ENCODE measurements at regions not wholly inside any gene's neighbourhood (a gene's known extent, or its start where the extent isn't known, plus 50 kb on each side); places are given as distances from the start of the nearest gene placed in this dataset.
"Not testable (repeated sequence)": the region's sequence is repeated elsewhere in the genome, so short reads cannot be mapped to it uniquely, and the experiment has no call there.

DNA sequence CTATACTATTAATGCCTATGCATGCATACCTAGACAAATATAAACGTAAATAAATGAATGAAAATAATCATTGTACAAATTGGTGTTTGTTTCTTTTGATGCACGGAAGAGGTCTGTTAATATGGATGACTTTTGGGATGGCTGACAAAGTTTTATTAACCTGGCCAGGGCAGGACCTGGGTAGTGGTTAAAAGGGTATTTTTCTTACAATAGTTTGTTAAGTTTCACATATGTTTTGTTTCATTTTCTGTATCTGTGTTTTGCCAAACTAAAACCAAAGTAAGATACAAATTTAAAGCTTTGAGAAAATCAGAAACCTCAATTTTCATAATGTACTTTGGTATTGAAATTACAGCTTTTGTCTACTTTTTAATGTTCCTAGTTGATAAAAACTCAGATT is 222.7 kb upstream of the OLFM3 start:
- ATAC-seq (no peak), DNase-seq (ENCODE audit: low read depth, low spot score) (no peak)
- H3K27me3 ChIP-seq (ENCODE audit: control insufficient read depth, insufficient read depth, low read length) = no peaks in the 10 kb centered on the region
- peaks cover 3% of the 10 kb centered on the region; the same call in 1 of the 2 replicates for H3K9me3 ChIP-seq (ENCODE audit: control insufficient read depth, insufficient read depth, low read depth, low read length)
- ChIA-PET CTCF (no interaction called here), POLR2A (no interaction called here)
- no peak overlapping the region for H3K27ac ChIP-seq (ENCODE audit: low read length)
- in situ Hi-C loops (cut with HindIII; ENCODE audit: low pct_unique_long_range_greater_than_20kb, low sequenced_read_pairs) (no loop called here), intact Hi-C loops (cut with micrococcal nuclease; ENCODE audit: unreplicated experiment) (no loop called here)
- no peaks in the 10 kb centered on the region for H3K4me1 ChIP-seq (ENCODE audit: control insufficient read depth, insufficient read depth, low read length)
- no TSS peak for BruUV-seq (replicated peaks)
- TF ChIP-seq, protein P1, sequence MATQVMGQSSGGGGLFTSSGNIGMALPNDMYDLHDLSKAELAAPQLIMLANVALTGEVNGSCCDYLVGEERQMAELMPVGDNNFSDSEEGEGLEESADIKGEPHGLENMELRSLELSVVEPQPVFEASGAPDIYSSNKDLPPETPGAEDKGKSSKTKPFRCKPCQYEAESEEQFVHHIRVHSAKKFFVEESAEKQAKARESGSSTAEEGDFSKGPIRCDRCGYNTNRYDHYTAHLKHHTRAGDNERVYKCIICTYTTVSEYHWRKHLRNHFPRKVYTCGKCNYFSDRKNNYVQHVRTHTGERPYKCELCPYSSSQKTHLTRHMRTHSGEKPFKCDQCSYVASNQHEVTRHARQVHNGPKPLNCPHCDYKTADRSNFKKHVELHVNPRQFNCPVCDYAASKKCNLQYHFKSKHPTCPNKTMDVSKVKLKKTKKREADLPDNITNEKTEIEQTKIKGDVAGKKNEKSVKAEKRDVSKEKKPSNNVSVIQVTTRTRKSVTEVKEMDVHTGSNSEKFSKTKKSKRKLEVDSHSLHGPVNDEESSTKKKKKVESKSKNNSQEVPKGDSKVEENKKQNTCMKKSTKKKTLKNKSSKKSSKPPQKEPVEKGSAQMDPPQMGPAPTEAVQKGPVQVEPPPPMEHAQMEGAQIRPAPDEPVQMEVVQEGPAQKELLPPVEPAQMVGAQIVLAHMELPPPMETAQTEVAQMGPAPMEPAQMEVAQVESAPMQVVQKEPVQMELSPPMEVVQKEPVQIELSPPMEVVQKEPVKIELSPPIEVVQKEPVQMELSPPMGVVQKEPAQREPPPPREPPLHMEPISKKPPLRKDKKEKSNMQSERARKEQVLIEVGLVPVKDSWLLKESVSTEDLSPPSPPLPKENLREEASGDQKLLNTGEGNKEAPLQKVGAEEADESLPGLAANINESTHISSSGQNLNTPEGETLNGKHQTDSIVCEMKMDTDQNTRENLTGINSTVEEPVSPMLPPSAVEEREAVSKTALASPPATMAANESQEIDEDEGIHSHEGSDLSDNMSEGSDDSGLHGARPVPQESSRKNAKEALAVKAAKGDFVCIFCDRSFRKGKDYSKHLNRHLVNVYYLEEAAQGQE (IDR thresholded peaks at IDR 0.05; ENCODE audit: insufficient read depth in 1 of 2, low read depth in 2 of 2, low read length in 1 of 2) = no peak
- TF ChIP-seq, protein P2, sequence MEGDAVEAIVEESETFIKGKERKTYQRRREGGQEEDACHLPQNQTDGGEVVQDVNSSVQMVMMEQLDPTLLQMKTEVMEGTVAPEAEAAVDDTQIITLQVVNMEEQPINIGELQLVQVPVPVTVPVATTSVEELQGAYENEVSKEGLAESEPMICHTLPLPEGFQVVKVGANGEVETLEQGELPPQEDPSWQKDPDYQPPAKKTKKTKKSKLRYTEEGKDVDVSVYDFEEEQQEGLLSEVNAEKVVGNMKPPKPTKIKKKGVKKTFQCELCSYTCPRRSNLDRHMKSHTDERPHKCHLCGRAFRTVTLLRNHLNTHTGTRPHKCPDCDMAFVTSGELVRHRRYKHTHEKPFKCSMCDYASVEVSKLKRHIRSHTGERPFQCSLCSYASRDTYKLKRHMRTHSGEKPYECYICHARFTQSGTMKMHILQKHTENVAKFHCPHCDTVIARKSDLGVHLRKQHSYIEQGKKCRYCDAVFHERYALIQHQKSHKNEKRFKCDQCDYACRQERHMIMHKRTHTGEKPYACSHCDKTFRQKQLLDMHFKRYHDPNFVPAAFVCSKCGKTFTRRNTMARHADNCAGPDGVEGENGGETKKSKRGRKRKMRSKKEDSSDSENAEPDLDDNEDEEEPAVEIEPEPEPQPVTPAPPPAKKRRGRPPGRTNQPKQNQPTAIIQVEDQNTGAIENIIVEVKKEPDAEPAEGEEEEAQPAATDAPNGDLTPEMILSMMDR (IDR thresholded peaks at IDR 0.05) = no peak
- TF ChIP-seq TCF7L2 (IDR thresholded peaks at IDR 0.05; ENCODE audit: low read depth, low read length) (no peak), SIN3A (IDR thresholded peaks at IDR 0.05; ENCODE audit: borderline replicate concordance, insufficient read depth, low read depth, low read length) (no peak)
- H3K4me3 ChIP-seq (ENCODE audit: low read depth in 2 of 2, low read length in 2 of 2) = no peak overlapping the region
- no peaks in the 10 kb centered on the region for H3K36me3 ChIP-seq (ENCODE audit: control insufficient read depth, insufficient read depth, low read length)

DNA sequence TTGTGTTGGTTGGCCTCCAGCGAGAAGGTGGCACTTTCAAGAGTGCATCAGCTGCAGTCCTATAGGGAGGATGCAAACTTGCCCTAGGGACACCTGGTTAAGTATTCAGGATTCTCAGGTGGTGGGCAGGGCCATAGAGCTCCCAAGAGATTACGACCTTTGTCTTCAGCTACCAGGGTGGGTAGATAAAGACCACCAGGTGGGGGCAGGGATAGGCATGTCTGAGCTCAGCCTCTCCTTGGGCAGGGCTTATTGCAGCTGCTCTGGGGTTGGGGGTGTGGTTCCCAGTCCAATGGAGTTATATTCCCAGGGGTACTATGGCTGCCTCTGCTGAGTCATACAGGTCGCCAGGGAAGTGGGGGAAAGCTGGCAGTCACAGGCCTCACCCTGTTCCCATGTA is 214.2 kb upstream of the OLFM3 start:
- H3K27ac ChIP-seq (ENCODE audit: low read length); H3K4me3 ChIP-seq (ENCODE audit: low read depth in 2 of 2, low read length in 2 of 2); POLR2A ChIA-PET; in situ Hi-C loops (cut with HindIII; ENCODE audit: low pct_unique_long_range_greater_than_20kb, low sequenced_read_pairs); intact Hi-C loops (cut with micrococcal nuclease; ENCODE audit: unreplicated experiment); BruUV-seq (replicated peaks); H3K27me3 ChIP-seq (ENCODE audit: control insufficient read depth, insufficient read depth, low read length); DNase-seq (ENCODE audit: low read depth, low spot score); ATAC-seq; CTCF ChIA-PET; H3K4me1 ChIP-seq (ENCODE audit: control insufficient read depth, insufficient read depth, low read length); H3K9me3 ChIP-seq (ENCODE audit: control insufficient read depth, insufficient read depth, low read depth, low read length); H3K36me3 ChIP-seq (ENCODE audit: control insufficient read depth, insufficient read depth, low read length): not testable (repeated sequence)

DNA sequence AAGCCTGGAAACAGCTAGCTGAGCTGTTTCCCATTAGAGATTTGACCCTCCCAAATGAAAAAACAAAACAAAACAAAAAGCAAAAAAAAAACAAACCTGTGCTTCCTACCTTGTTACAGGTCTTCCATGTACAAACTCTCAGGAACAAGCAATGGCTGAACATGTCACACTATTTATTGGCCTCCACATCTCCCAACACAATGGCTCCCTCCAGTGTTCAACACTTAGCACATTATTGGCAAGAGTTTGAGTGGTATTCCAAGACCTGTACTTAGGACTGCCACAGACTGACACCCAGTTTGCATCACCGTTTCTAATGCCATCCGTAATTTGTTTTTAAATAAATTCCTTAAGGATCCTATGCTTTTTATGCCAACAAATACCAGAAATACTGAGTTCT is 195.0 kb upstream of the OLFM3 start:
- Histone ChIP-seq H3K4me3 (ENCODE audit: low read depth in 2 of 2, low read length in 2 of 2) (no peak overlapping the region), H3K27me3 (ENCODE audit: control insufficient read depth, insufficient read depth, low read length) (no peaks in the 10 kb centered on the region), H3K9me3 (ENCODE audit: control insufficient read depth, insufficient read depth, low read depth, low read length) (no peaks in the 10 kb centered on the region), H3K36me3 (ENCODE audit: control insufficient read depth, insufficient read depth, low read length) (no peaks in the 10 kb centered on the region), H3K4me1 (ENCODE audit: control insufficient read depth, insufficient read depth, low read length) (no peaks in the 10 kb centered on the region), H3K27ac (ENCODE audit: low read length) (no peak overlapping the region)
- peak; percentile 2 for DNase-seq (ENCODE audit: low read depth, low spot score)
- in situ Hi-C loops (cut with HindIII; ENCODE audit: low pct_unique_long_range_greater_than_20kb, low sequenced_read_pairs) (no loop called here), intact Hi-C loops (cut with micrococcal nuclease; ENCODE audit: unreplicated experiment) (loop anchor here (5.0 kb wide), 1 partner anchor 684 kb away; no protein-coding TSS in a partner anchor)
- peak; percentile 65; the same call in 1 of the 2 replicates for ATAC-seq
- TF ChIP-seq, protein P2 (IDR thresholded peaks at IDR 0.05) = peak; percentile 35; the same call in 1 of the 2 replicates
- TF ChIP-seq, protein P1 (IDR thresholded peaks at IDR 0.05; ENCODE audit: insufficient read depth in 1 of 2, low read depth in 2 of 2, low read length in 1 of 2) = no peak
- ChIA-PET CTCF (interaction anchor here (0.6 to 0.7 kb wide), 2 partner anchors 686 to 779 kb away, joined by 3 read pairs; no protein-coding TSS in a partner anchor), POLR2A (no interaction called here)
- no TSS peak for BruUV-seq (replicated peaks)

Measured in Panc1 (cell line).